Calu3 (cell line): ENCODE measurements at regions not wholly inside any gene's neighbourhood (a gene's known extent, or its start where the extent isn't known, plus 50 kb on each side); places are given as distances from the start of the nearest gene placed in this dataset.

Experiments
- BruUV-seq: library from RNA; stranded (reverse); fragments of 400-500 nt; replicated peaks from 2 replicates; lab custom pipeline; 2021; lab: Mats Ljungman, UMichigan
- CTCF ChIA-PET: fragments of 300-600 bp; sonication (Branson Sonifier 250); formaldehyde crosslinking; loops from one replicate; lab custom pipeline; 2022; ENCODE audit warnings: antibody characterized with exemption; lab: Charles Lee
- DNase-seq: peaks from one replicate; pipeline ENCODE4 v3.0.0; 2022
- H3K27ac Mint-ChIP-seq: one replicate; pipeline ENCODE4 v1.8.0; 2022; ENCODE audit warnings: mixed read lengths; ENCODE audit not compliant: unreplicated experiment
- H3K27me3 Mint-ChIP-seq: one replicate; pipeline ENCODE4 v1.8.0; 2022; ENCODE audit warnings: mixed read lengths; ENCODE audit not compliant: unreplicated experiment
- H3K36me3 Mint-ChIP-seq: one replicate; pipeline ENCODE4 v1.8.0; 2022; ENCODE audit warnings: mild to moderate bottlenecking, moderate library complexity, mixed read lengths; ENCODE audit not compliant: insufficient read depth, unreplicated experiment
- H3K4me1 Mint-ChIP-seq: one replicate; pipeline ENCODE4 v1.8.0; 2022; ENCODE audit warnings: mild to moderate bottlenecking, low read depth, mixed read lengths; ENCODE audit not compliant: unreplicated experiment
- H3K4me3 Mint-ChIP-seq: one replicate; pipeline ENCODE4 v1.8.0; 2022; ENCODE audit warnings: mild to moderate bottlenecking, low read depth, moderate library complexity, mixed read lengths; ENCODE audit not compliant: unreplicated experiment
- H3K9me3 Mint-ChIP-seq: one replicate; pipeline ENCODE4 v1.8.0; 2022; ENCODE audit warnings: low read depth, mixed read lengths; ENCODE audit not compliant: unreplicated experiment
- intact Hi-C: fragments of 100-400 bp; cut with micrococcal nuclease; formaldehyde crosslinking; loops from one replicate; pipeline ENCODE4 v1.10.0; 2022; ENCODE audit not compliant: unreplicated experiment
- TF ChIP-seq, protein P1 (sequence below): fragments of 200-600 bp; IDR thresholded peaks from one replicate; pipeline ENCODE4 v1.8.0; 2022; ENCODE audit warnings: antibody characterized with exemption; ENCODE audit not compliant: unreplicated experiment

DNA sequence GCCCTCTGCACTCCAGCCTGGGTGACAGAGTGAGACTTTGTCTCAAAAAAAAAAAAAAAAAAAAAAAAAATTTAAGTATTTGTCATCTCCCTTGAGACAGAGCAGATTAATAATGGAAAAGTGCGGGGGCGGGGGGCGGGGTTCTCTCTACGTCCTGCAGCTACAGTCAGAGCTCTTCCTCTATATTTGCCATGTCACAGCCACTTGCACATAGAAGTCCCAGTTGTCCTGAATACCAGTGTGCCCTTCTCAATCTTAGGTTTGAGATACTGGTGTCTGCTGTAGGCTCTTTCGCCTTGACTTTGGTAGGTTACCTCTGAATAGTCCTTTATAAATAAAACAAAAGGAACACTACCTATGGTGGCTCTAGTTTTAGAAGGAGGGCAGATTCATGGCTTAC, 237.8 kb upstream of the PGRMC2 start:
- H3K9me3 Mint-ChIP-seq = no peaks in the 10 kb centered on the region
- BruUV-seq = no TSS peak
- peak overlapping the region; percentile 94 for H3K27ac Mint-ChIP-seq
- H3K4me1 Mint-ChIP-seq = peaks cover 42% of the 10 kb centered on the region
- no peaks in the 10 kb centered on the region for H3K27me3 Mint-ChIP-seq
- CTCF ChIA-PET = interaction anchor here (0.7 kb wide), 1 partner anchor 13 kb away, joined by 3 read pairs; no protein-coding TSS in a partner anchor
- TF ChIP-seq, protein P1, sequence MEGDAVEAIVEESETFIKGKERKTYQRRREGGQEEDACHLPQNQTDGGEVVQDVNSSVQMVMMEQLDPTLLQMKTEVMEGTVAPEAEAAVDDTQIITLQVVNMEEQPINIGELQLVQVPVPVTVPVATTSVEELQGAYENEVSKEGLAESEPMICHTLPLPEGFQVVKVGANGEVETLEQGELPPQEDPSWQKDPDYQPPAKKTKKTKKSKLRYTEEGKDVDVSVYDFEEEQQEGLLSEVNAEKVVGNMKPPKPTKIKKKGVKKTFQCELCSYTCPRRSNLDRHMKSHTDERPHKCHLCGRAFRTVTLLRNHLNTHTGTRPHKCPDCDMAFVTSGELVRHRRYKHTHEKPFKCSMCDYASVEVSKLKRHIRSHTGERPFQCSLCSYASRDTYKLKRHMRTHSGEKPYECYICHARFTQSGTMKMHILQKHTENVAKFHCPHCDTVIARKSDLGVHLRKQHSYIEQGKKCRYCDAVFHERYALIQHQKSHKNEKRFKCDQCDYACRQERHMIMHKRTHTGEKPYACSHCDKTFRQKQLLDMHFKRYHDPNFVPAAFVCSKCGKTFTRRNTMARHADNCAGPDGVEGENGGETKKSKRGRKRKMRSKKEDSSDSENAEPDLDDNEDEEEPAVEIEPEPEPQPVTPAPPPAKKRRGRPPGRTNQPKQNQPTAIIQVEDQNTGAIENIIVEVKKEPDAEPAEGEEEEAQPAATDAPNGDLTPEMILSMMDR = no peak
- intact Hi-C loops = loop anchor here (5.0 kb wide), 1 partner anchor 47 kb away; no protein-coding TSS in a partner anchor
- H3K4me3 Mint-ChIP-seq = peak overlapping the region; percentile 55
- H3K36me3 Mint-ChIP-seq = peaks cover 8% of the 10 kb centered on the region
- no peak for DNase-seq

DNA sequence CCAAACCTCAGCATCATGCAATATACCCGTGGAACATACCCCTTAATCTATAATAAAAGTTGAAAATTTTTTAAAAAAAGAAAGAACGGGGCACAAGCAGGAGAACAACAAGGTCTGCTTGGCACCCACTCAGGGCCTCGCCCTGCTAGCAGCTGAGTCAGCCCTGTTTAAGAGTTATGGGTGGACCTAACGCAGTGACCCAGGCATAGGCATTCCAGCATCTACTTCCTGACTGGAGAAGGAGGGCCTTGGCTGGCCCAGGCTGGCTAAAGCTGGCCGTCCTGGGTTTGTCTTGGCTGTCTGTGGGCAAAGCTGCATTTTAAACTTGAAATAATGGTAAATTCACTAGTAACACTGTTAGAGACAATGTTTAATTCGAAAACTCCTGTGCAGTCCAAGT, 236.7 kb upstream of the PGRMC2 start:
- BruUV-seq = no TSS peak
- peaks cover 8% of the 10 kb centered on the region for H3K36me3 Mint-ChIP-seq
- intact Hi-C loops = no loop called here
- no peaks in the 10 kb centered on the region for H3K9me3 Mint-ChIP-seq
- CTCF ChIA-PET = interaction anchor here (0.6 to 0.8 kb wide), 2 partner anchors 28 to 29 kb away, joined by 3 to 6 read pairs; no protein-coding TSS in a partner anchor
- TF ChIP-seq, protein P1 = no peak
- H3K27ac Mint-ChIP-seq = no peak overlapping the region
- DNase-seq = peak; percentile 57
- no peaks in the 10 kb centered on the region for H3K27me3 Mint-ChIP-seq
- peaks cover 41% of the 10 kb centered on the region for H3K4me1 Mint-ChIP-seq
- H3K4me3 Mint-ChIP-seq = no peak overlapping the region

DNA sequence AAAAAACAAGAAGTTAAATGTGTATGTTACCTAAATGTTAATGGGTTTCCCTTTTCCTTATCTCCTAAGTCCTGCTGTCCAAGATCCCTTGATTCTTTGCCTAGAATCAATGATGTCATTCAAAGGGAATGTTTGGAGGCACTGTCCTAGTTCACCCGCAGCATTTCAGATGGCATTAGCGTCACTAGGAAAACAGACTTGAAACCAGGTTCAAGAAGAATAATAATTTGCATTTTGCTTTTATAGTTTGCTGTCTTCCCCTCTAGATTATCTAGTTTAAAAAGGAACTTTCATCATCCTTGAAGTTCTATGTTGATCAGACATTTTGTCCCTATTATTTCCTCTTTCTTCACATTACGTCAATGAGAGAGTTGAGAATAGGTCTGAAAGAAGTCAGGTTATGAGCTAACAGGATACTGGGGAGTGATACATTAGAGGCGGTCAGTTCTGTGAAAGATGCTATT, 234.1 kb upstream of the PGRMC2 start:
- DNase-seq = no peak
- H3K4me1 Mint-ChIP-seq = peaks cover 43% of the 10 kb centered on the region
- H3K27ac Mint-ChIP-seq = no peak overlapping the region
- no peaks in the 10 kb centered on the region for H3K9me3 Mint-ChIP-seq
- TF ChIP-seq, protein P1 = no peak
- H3K4me3 Mint-ChIP-seq = no peak overlapping the region
- intact Hi-C loops = no loop called here
- H3K36me3 Mint-ChIP-seq = peaks cover 8% of the 10 kb centered on the region
- BruUV-seq = no TSS peak
- CTCF ChIA-PET = no interaction called here
- no peaks in the 10 kb centered on the region for H3K27me3 Mint-ChIP-seq

DNA sequence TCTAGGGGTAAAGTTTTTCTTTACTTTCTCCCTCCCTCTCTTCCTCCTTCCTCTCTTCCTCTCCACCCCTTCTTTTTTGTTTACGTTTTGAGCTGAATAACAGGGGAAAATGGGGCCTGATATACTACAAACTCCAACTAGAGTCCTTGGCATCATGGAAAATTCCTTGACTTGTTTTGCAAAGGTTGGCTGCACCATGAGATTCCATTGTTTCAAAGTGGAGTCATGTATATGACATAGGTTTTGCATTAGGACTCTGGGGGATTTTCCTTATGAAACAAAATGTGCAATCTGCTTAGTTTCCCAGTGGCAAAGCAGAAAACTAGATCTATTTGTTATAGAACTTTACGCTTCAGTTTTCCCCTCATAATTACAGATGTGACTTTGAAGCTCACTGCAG, 233.5 kb upstream of the PGRMC2 start:
- no peak for DNase-seq
- H3K36me3 Mint-ChIP-seq = peaks cover 8% of the 10 kb centered on the region
- CTCF ChIA-PET = no interaction called here
- TF ChIP-seq, protein P1 = no peak
- H3K4me1 Mint-ChIP-seq = peaks cover 43% of the 10 kb centered on the region
- no peaks in the 10 kb centered on the region for H3K9me3 Mint-ChIP-seq
- intact Hi-C loops = no loop called here
- no peak overlapping the region for H3K4me3 Mint-ChIP-seq
- no TSS peak for BruUV-seq
- no peaks in the 10 kb centered on the region for H3K27me3 Mint-ChIP-seq
- no peak overlapping the region for H3K27ac Mint-ChIP-seq
